ENCODE measurements at regions not wholly inside any gene's neighbourhood (a gene's known extent, or its start where the extent isn't known, plus 50 kb on each side); places are given as distances from the start of the nearest gene placed in this dataset.

DNA sequence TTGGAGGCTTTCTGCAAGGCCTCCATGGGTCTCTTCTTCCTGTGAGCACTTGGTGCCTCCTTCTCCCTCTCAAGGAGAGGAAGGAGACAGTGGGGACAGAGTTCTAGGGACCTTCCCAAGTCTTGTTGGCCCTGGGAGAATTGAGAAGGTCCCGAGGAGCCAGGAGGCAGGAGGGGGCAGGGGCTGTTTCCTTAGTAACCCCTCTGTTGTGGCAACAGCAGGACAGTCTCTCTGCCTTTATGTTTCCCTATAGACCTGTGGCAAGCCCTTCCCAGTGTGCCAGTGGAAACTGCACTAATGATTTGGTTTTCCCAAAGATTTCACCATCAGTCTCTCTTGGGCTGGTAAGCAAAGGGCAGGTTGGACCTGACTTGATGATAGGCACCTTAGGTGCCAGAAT lies 87.8 kb upstream of the GALNT15 start:
- Histone ChIP-seq H3K27ac (no peak overlapping the region), H3K9me3 (no peaks in the 10 kb centered on the region), H3K4me3 (no peak overlapping the region), H3K9ac (ENCODE audit: low read depth in 2 of 2, low read length in 2 of 2) (no peak overlapping the region), H3K27me3 (no peaks in the 10 kb centered on the region), H3K36me3 (no peaks in the 10 kb centered on the region), H3K4me1 (no peaks in the 10 kb centered on the region)
- no peak for TF ChIP-seq CTCF (IDR thresholded peaks at IDR 0.05)
- no peak for DNase-seq
- intact Hi-C loops (cut with DNase I) = no loop called here

DNA sequence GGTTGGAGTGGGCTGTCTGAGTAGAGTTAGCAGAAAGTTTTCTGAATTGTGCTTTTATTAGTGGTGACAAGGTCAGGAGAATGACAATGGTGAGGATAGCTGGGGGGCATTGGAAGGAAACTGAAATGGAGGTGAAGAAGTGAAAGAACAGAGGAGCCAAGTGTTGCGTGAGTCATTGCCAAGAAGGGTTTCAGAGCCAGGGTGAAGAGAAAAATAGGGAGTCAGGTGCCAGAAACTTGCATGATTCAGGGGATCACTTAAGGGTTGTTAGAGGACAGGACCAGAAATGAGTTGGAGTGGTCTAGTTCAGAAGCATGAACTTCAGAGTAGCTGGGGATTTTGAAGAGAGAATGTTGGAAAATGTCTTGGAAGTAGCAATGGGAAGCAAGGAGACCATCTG lies 86.0 kb upstream of the GALNT15 start:
- Histone ChIP-seq H3K9ac (ENCODE audit: low read depth in 2 of 2, low read length in 2 of 2) (no peak overlapping the region), H3K27ac (no peak overlapping the region), H3K27me3 (no peaks in the 10 kb centered on the region), H3K9me3 (no peaks in the 10 kb centered on the region), H3K36me3 (no peaks in the 10 kb centered on the region), H3K4me1 (no peaks in the 10 kb centered on the region), H3K4me3 (no peak overlapping the region)
- TF ChIP-seq CTCF (IDR thresholded peaks at IDR 0.05) = no peak
- DNase-seq = no peak
- intact Hi-C loops (cut with DNase I) = no loop called here

DNA sequence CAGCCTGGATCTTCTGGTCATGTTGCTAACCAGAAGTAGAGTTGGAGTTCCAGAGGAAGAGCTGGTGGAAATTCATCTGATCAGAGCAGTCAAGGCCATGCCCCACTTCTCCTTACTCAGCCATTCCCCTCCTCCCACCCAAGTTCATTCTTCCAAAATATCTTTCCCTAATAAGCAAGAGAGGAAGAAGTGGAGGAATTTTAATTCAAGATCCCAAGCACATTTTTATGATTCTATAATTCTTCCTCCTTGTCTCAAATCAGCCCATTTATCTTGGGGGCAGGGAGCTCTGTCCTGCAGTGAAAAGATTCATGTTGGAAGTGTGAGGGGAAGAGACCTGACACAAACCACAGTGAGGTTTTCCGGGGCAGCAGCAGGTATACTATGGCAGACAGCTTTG lies 85.0 kb upstream of the GALNT15 start:
- Histone ChIP-seq H3K9me3 (no peaks in the 10 kb centered on the region), H3K4me1 (no peaks in the 10 kb centered on the region), H3K36me3 (no peaks in the 10 kb centered on the region), H3K27ac (no peak overlapping the region), H3K27me3 (no peaks in the 10 kb centered on the region), H3K4me3 (no peak overlapping the region), H3K9ac (ENCODE audit: low read depth in 2 of 2, low read length in 2 of 2) (no peak overlapping the region)
- intact Hi-C loops (cut with DNase I) = no loop called here
- TF ChIP-seq CTCF (IDR thresholded peaks at IDR 0.05) = no peak
- no peak for DNase-seq

DNA sequence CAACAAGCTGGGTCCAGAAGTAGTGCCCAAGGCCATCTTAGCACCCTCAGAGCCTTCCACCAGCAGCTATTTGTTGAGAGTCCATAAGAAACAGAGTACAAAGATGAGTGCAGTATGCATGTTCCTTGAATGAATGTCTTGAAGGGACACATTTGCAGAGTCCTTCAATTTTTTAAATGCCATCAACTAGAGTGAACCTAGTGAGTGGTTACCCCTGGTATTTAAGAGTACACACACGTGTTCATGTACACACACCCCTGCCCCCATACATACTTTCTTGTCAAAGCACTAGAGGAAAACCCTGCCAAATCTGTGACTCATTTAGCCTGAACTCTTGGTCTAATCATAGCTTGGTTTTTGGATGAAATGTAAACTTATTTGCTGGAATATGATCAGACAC lies 84.5 kb upstream of the GALNT15 start:
- Histone ChIP-seq H3K9me3 (no peaks in the 10 kb centered on the region), H3K4me3 (no peak overlapping the region), H3K27ac (no peak overlapping the region), H3K36me3 (no peaks in the 10 kb centered on the region), H3K4me1 (no peaks in the 10 kb centered on the region), H3K27me3 (no peaks in the 10 kb centered on the region), H3K9ac (ENCODE audit: low read depth in 2 of 2, low read length in 2 of 2) (no peak overlapping the region)
- no peak for DNase-seq
- intact Hi-C loops (cut with DNase I) = no loop called here
- TF ChIP-seq CTCF (IDR thresholded peaks at IDR 0.05) = no peak

DNA sequence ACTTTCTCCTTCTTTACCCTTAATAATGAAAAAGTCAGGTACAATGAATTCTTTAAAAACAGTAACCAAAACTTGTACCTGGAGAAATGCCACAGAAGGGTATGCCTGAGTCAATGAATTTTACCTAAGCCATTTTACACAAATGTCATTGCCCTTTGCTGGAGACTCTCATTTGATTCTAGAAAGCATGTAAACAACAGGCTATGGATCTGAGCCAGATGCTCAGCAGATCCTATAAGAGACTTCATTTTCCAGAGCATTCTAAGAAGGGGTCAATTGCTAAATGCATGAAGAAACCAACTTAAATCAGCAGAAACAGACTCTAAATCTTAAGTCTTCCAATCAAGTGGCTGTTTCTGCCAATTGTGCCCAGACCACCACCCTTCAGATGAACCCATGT lies 83.8 kb upstream of the GALNT15 start:
- no peak for DNase-seq
- Histone ChIP-seq H3K36me3 (no peaks in the 10 kb centered on the region), H3K27me3 (no peaks in the 10 kb centered on the region), H3K27ac (no peak overlapping the region), H3K4me1 (no peaks in the 10 kb centered on the region), H3K4me3 (no peak overlapping the region), H3K9ac (ENCODE audit: low read depth in 2 of 2, low read length in 2 of 2) (no peak overlapping the region), H3K9me3 (no peaks in the 10 kb centered on the region)
- TF ChIP-seq CTCF (IDR thresholded peaks at IDR 0.05) = no peak
- intact Hi-C loops (cut with DNase I) = no loop called here

DNA sequence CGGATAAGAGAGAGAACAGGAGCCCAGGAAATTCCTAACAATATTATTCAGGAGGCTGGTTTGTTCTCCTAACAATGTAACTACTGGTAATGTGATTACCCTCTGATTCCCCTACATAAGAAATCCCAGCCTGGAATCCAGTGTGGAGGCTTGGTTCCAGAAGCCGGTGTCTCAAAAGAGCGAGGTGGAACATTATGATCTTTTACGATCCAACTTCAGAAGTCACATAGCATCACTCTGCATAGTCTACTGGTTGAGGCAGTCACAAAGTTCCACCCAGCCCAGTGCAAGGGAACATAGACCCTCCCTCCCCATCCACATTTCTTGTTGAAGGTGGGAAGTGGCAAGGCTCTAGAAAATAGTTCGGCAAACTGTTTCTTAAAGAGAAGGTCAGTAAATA lies 81.6 kb upstream of the GALNT15 start:
- H3K9me3 ChIP-seq = no peaks in the 10 kb centered on the region
- no peak overlapping the region for H3K9ac ChIP-seq (ENCODE audit: low read depth in 2 of 2, low read length in 2 of 2)
- no peaks in the 10 kb centered on the region for H3K36me3 ChIP-seq
- H3K27me3 ChIP-seq = no peaks in the 10 kb centered on the region
- no peak for DNase-seq
- H3K4me3 ChIP-seq = no peak overlapping the region
- H3K4me1 ChIP-seq = no peaks in the 10 kb centered on the region
- H3K27ac ChIP-seq = no peak overlapping the region
- intact Hi-C loops (cut with DNase I) = no loop called here
- no peak for TF ChIP-seq CTCF (IDR thresholded peaks at IDR 0.05)

Data from colonic mucosa (tissue), 4 donors.